ENCODE measurements at regions not wholly inside any gene's neighbourhood (a gene's known extent, or its start where the extent isn't known, plus 50 kb on each side); places are given as distances from the start of the nearest gene placed in this dataset.

GRCh38 chr4:100721077-100721476 lies 203.3 kb upstream of the EMCN start:
- TF ChIP-seq CTCF (IDR thresholded peaks at IDR 0.05; ENCODE audit: borderline replicate concordance, extremely low read depth, low read length, poor library complexity, severe bottlenecking) (no peak), EZH2 (IDR thresholded peaks at IDR 0.05; ENCODE audit: borderline replicate concordance, low read depth, low read length, severe bottlenecking) (no peak)
